Lung (tissue), 11 donors: ENCODE measurements at regions not wholly inside any gene's neighbourhood (a gene's known extent, or its start where the extent isn't known, plus 50 kb on each side); places are given as distances from the start of the nearest gene placed in this dataset.

ENCODE experiments used
- ATAC-seq: fragments of 200-7000 bp; cut with Tn5 transposase; one replicate; pipeline ENCODE4 v1.9.1; 2020; ENCODE audit warnings: moderate number of reproducible peaks; ENCODE audit not compliant: insufficient read depth, low FRiP score
- DNase-seq, 3 donors: peaks; one replicate each; pipeline ENCODE4 v3.0.0-alpha.2; 2013 to 2017
- H3K27ac ChIP-seq, 2 donors: one replicate each; pipeline ENCODE4 v1.5.1; 2013; ENCODE audit warnings: mild to moderate bottlenecking in 2 of 2, moderate library complexity in 2 of 2, control low read depth in 1 of 2, inconsistent platforms in 1 of 2, low read depth in 1 of 2, low read length in 1 of 2
- H3K27me3 ChIP-seq, 3 donors: one replicate each; pipeline ENCODE4 v1.5.1; 2013; ENCODE audit warnings: low read length in 2 of 3; ENCODE audit not compliant: control insufficient read depth in 3 of 3, insufficient read depth in 3 of 3
- H3K36me3 ChIP-seq, 4 donors: one replicate each; pipeline ENCODE4 v1.5.1; 2013; ENCODE audit warnings: low read length in 4 of 4, mild to moderate bottlenecking in 1 of 4, moderate library complexity in 1 of 4; ENCODE audit not compliant: control insufficient read depth in 4 of 4, insufficient read depth in 4 of 4
- H3K4me1 ChIP-seq, 5 donors: one replicate each; pipeline ENCODE4 v1.5.1; 2013; ENCODE audit warnings: low read length in 5 of 5, mild to moderate bottlenecking in 2 of 5, moderate library complexity in 1 of 5; ENCODE audit not compliant: control insufficient read depth in 5 of 5, insufficient read depth in 5 of 5
- H3K4me3 ChIP-seq: one replicate; pipeline ENCODE4 v1.5.1; 2013; ENCODE audit warnings: mild to moderate bottlenecking, control low read depth, moderate library complexity
- H3K9ac ChIP-seq, 2 donors: one replicate each; pipeline ENCODE4 v1.5.1; 2013; ENCODE audit warnings: low read length in 2 of 2, control low read depth in 1 of 2; ENCODE audit not compliant: insufficient read depth in 1 of 2
- H3K9me3 ChIP-seq, 4 donors: one replicate each; pipeline ENCODE4 v1.5.1; 2013; ENCODE audit warnings: low read length in 3 of 4, mild to moderate bottlenecking in 1 of 4, moderate library complexity in 1 of 4; ENCODE audit not compliant: control insufficient read depth in 4 of 4, insufficient read depth in 3 of 4
- CTCF ChIP-seq: IDR thresholded peaks from 2 replicates; pipeline ENCODE4 v1.5.1; 2012; ENCODE audit warnings: mild to moderate bottlenecking; ENCODE audit errors: control extremely low read depth, extremely low read depth
- WGBS, 2 donors: extraction: QIAGEN DNeasy Blood & Tissue Kit; methylation state at CpG; one replicate each; pipeline ENCODE4 v1.1.7; 2013; 5-methylcytosine and 5-hydroxymethylcytosine counted together
- donor health status: control.
- donor health status: control.
- donor health status: Bipolar disorder and iron deficiency.
- donor health status: healthy.
- donor health status: DM: yes; HTN: yes; CAD: no.

GRCh38 chr1:87439821-87440220, 111.1 kb downstream of the LMO4 start:
- ATAC-seq (no peak), DNase-seq (no peak)
- no peaks in the 10 kb centered on the region for H3K27me3 ChIP-seq
- no peak overlapping the region for H3K4me3 ChIP-seq
- H3K9me3 ChIP-seq = peaks cover 0 to 3% (median 0%) of the 10 kb centered on the region in 4 donors
- H3K4me1 ChIP-seq = peaks cover 0 to 4% (median 0%) of the 10 kb centered on the region in 5 donors
- 84 to 86% methylated on average over 5 of the region's 5 CpGs for WGBS, 2 donors
- no peak for TF ChIP-seq CTCF
- H3K27ac ChIP-seq = no peak overlapping the region
- no peaks in the 10 kb centered on the region for H3K36me3 ChIP-seq
- H3K9ac ChIP-seq = no peak overlapping the region

- peak overlapping the region in 1 of 2 donors; percentile 41 for H3K27ac ChIP-seq
- TF ChIP-seq CTCF = no peak
- H3K4me1 ChIP-seq = peaks cover 0 to 18% (median 3%) of the 10 kb centered on the region in 5 donors
- H3K9me3 ChIP-seq = peaks cover 0 to 3% (median 0%) of the 10 kb centered on the region in 4 donors
- WGBS, 2 donors = 65 to 78% methylated on average over 7 of the region's 7 CpGs
- no peak overlapping the region for H3K4me3 ChIP-seq
- no peaks in the 10 kb centered on the region for H3K27me3 ChIP-seq
- peak in 2 of 3 donors; percentile 15 to 50 for DNase-seq
- no peaks in the 10 kb centered on the region for H3K36me3 ChIP-seq
- peak; percentile 36 for ATAC-seq
- H3K9ac ChIP-seq = no peak overlapping the region
Observed at GRCh38 chr1:87449348-87449963, 120.8 kb downstream of the LMO4 start.

GRCh38 chr1:87450136-87450535, 121.5 kb downstream of the LMO4 start:
- DNase-seq (peak in 2 of 3 donors; percentile 36 to 48), ATAC-seq (no peak)
- no peak for TF ChIP-seq CTCF
- Histone ChIP-seq H3K4me1 (peaks cover 0 to 18% (median 3%) of the 10 kb centered on the region in 5 donors), H3K4me3 (no peak overlapping the region), H3K27me3 (no peaks in the 10 kb centered on the region), H3K9me3 (no peaks in the 10 kb centered on the region), H3K9ac (no peak overlapping the region), H3K27ac (no peak overlapping the region), H3K36me3 (no peaks in the 10 kb centered on the region)
- WGBS, 2 donors = 85 to 86% methylated on average over 5 of the region's 5 CpGs
